Ecto neural progenitor cell (in vitro differentiated cells): ENCODE measurements at regions not wholly inside any gene's neighbourhood (a gene's known extent, or its start where the extent isn't known, plus 50 kb on each side); places are given as distances from the start of the nearest gene placed in this dataset.
"Not testable (repeated sequence)": the region's sequence is repeated elsewhere in the genome, so short reads cannot be mapped to it uniquely, and the experiment has no call there.

Source experiments
- DNase-seq: peaks from one replicate; pipeline ENCODE4 v3.0.0-alpha.2; 2018; ENCODE audit warnings: low spot score

DNA sequence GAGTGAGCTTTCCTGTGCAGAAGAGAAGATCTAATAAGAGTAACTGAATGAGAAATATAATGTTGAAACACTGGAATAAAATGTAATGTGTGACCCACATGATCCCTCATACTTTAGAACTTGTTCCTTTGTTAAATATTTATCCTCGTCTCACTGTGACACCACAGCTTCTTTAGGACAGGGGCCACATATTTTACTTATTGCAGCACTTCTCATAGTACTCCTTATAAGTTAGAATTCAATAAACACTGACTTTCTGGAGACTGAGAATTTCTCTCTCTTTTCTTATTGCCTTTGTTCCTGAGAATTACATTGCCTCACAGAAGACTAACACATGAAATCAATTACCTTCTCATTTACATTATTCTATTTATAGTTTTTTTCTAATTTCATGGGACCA, 1234.6 kb upstream of the CHAC2 start:
- no peak for DNase-seq

DNA sequence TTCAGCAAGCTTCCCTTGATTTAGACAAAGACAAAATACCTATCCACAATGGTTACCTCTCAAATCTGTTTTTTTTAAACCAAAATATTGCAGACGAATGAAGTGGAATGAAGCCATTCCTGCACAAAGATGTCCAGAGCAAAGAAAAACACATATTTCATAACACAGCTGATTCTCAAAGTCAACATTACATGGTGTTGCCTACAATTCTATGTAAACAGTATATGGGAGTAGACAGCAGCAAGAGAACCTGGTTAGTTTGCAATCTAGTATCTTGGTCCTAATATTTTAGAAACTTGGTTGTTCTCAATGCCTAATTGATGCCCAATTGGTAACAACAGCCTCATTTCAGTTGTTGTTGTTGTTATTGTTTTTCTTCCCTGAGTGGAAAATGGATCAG, 1240.9 kb upstream of the CHAC2 start:
- DNase-seq: no peak

- DNase-seq: no peak
These were observed 1247.0 kb upstream of the CHAC2 start for GRCh38 chr2:52520644-52521043.

GRCh38 chr2:52518678-52519077, 1248.9 kb upstream of the CHAC2 start:
- DNase-seq: no peak

GRCh38 chr2:52512760-52513159, 1254.8 kb upstream of the CHAC2 start:
- no peak for DNase-seq

GRCh38 chr2:52510432-52510831, 1257.2 kb upstream of the CHAC2 start:
- no peak for DNase-seq

GRCh38 chr2:52502476-52502860, 1265.1 kb upstream of the CHAC2 start:
- no peak for DNase-seq

DNA sequence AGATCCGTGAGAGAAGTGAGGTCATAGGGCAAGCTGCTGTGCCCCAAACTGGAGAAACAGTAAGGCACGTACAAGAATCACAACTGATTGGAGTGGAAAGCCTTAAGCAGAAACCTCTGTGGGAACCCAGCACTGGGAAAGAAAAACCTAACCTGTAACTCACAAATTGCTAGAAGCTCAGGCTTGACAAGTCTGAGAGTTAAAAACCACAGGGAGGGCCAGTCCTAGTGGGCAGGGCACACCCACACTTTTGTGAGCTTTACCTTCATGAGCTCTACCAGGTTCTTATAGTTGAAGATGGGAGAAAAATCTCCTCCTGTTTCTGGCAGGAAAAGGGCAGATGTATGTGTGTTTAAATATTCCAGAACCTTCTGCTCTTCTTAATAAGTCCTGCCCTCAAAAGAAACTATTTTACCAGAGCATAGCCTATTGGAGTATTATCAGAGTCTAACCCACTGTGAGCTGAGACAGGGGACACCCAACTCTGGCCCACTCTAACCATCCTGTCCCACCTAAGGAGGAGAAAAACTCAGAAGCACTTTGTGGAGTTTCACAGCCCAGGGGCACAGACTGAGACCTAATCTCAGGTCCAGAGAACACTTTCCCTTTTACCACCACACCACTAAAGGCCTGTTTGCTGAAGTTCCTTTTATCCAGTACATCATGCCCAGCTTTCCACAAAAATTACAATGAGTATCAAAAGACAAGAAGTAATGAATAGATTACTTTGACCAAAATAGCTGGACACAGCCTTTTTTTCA, 1265.7 kb upstream of the CHAC2 start:
- DNase-seq: no peak

DNA sequence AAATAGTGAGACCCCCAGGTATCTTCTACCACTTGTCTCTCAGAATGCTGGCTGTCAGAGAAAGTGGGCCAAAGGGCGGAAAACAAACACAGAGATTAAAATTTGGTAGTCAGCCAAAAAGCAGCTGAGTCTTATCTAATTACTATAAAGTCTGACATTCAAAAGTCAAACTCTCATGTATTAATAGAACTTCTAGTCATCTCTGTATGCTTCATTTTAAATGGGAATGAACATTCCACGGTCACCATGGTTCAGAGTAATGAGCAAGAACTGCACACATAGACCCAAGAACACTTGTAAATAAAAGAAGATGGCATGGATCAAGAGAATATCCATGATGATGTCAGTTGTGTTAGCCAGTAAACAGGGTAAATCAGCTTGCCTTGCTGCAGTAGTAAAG, 1267.0 kb upstream of the CHAC2 start:
- DNase-seq: no peak

GRCh38 chr2:52498077-52498750, 1269.4 kb upstream of the CHAC2 start:
- DNase-seq: no peak

DNA sequence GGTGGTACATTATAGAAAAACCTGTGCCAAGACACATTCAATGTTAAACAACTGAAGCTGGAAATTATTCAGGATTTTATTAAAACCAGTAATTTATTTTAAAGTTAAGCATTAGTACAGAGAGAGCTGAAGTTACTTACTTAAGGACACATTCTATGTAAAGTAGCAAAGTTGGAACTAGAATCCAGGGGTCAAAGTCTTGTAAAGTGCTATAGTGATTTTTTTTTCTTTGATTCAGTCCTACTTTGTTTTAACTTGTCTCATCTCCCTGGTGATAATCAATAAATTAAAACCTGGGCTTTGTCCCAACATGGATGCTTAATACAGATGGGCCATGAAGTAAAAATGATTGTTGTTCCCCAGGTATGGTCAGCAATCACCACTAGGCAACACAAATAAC, 1271.8 kb upstream of the CHAC2 start:
- no peak for DNase-seq

DNA sequence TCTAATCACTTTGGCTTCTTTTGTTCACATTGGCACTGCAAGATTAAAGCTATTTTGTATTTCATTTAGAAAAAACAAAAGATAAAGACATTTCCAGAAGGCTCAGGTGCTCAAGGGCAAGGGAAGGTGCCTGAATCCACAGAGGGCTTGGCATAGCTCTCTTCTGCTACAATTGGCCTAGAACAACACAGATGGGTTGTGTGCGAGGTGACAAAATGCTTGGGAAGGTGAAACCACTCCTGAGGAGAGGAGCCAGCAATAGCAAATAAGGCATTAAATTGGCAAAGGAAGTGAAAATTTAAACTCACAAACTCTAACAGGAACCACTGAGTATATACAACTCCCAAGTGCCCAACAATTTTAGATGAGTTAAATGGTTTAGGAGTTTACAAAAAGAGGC, 1290.4 kb upstream of the CHAC2 start:
- no peak for DNase-seq

- DNase-seq: no peak
These were observed 1292.0 kb upstream of the CHAC2 start for GRCh38 chr2:52475590-52475989.

- DNase-seq: no peak
These were observed 1293.5 kb upstream of the CHAC2 start for GRCh38 chr2:52474091-52474490.

GRCh38 chr2:52473526-52473925, 1294.1 kb upstream of the CHAC2 start:
- DNase-seq: no peak

DNA sequence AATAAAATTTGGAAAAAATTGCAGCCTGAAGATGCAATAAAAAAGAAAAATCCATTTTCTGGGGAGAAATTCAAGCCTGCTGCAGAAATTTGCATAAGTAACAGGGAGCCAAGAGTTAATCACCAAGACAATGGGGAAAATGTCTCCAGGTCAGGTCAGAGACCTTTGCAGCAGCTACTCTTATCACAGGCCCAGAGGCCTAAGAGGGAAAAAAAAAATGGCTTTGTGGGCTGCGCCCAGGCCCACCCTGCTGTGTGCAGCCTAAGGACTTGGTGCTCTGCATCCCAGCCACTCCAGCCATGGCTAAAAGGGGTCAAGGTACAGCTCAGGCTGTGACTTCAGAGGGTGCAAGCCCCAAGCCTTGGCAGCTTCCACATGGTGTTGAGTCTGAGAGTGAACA, 1297.1 kb upstream of the CHAC2 start:
- DNase-seq: not testable (repeated sequence)

DNA sequence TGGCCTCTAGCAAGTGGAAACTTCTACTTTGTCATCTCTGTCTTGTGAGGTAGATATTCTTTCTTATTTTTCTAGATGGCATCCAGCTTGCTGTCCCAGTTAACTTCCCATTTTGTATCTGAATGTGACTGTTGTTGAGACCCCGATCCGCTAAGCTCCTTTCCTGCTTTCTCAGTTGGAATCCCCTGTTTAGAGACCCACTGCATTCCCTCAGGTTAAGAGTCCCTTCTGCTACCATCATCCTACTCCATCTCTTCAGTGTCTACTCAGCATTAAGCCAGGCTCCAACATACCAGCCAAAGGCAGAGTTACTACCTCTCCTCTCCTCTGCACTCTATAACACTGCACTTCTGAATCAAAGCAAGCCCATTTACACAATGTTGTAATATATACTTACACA, 1300.4 kb upstream of the CHAC2 start:
- DNase-seq: no peak

DNA sequence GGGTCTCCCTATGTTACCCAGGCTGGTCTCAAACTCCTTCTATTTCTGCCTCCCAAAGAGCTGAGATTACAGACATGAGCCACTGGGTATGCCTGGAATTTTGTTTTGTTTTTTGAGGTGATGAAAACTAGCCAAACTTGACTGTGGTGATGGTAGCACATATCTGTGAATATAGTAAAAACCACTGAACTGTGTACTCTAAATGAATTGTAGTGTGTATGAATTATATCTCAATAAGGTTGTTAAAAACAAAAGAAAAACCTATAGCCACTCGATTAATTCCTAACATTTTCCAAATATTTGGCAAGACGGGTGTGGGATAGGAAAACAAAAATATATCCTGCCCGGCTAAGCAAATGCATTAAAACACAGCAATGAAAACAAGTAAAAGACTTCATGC, 1302.3 kb upstream of the CHAC2 start:
- no peak for DNase-seq

- DNase-seq: no peak
These were observed 1304.1 kb upstream of the CHAC2 start for GRCh38 chr2:52463457-52463856.

GRCh38 chr2:52456561-52457377, 1310.8 kb upstream of the CHAC2 start:
- DNase-seq: no peak

- DNase-seq: no peak
These were observed 1312.6 kb upstream of the CHAC2 start for GRCh38 chr2:52454962-52455361.

- no peak for DNase-seq
These were observed 1315.4 kb upstream of the CHAC2 start for GRCh38 chr2:52452201-52452600.

- DNase-seq: no peak
These were observed 1321.9 kb upstream of the CHAC2 start for GRCh38 chr2:52445686-52446085.
